ENCODE measurements at regions not wholly inside any gene's neighbourhood (a gene's known extent, or its start where the extent isn't known, plus 50 kb on each side); places are given as distances from the start of the nearest gene placed in this dataset.

DNA sequence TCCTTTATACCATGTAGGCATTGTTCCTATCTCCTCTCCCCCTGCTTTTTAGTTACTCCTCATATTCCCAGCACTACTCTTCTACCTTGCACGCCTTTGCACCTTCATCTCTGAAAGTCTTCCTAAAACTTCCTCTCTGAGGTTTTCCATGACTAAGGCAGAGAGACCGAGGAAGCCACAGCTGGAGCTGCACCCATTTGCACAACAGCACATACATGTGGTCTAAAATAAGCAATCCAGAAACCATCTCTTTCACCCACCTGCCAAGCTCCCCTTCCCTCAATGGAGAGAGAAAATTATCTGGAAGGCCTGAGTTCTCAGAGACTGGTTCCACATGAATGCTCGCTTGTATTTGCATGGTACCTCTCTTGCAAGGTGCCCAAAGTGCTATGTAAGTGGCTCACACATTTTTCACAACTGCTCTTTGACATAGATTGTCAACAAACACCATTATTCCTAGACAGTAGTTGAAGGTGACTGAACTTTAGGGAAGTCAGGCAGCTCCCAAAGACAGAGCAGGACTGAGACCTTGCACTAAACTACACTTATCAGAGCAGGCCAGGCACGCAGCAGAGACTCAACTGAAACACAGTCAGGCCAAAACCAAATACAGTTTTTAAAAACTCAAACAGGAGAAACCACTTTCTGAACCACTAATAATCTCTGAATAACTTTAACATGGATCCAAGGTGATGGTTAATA, 313.2 kb downstream of the TFAP2A start:
- TF ChIP-seq, protein P1, sequence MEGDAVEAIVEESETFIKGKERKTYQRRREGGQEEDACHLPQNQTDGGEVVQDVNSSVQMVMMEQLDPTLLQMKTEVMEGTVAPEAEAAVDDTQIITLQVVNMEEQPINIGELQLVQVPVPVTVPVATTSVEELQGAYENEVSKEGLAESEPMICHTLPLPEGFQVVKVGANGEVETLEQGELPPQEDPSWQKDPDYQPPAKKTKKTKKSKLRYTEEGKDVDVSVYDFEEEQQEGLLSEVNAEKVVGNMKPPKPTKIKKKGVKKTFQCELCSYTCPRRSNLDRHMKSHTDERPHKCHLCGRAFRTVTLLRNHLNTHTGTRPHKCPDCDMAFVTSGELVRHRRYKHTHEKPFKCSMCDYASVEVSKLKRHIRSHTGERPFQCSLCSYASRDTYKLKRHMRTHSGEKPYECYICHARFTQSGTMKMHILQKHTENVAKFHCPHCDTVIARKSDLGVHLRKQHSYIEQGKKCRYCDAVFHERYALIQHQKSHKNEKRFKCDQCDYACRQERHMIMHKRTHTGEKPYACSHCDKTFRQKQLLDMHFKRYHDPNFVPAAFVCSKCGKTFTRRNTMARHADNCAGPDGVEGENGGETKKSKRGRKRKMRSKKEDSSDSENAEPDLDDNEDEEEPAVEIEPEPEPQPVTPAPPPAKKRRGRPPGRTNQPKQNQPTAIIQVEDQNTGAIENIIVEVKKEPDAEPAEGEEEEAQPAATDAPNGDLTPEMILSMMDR (conservative IDR thresholded peaks at IDR 0.05; ENCODE audit: low read depth, low read length), result no peak
- no peak for TF ChIP-seq EZH2 (IDR thresholded peaks at IDR 0.05; ENCODE audit: borderline replicate concordance, low read depth, low read length, poor library complexity, severe bottlenecking)

Measured in A673 (cell line).